Left lung (tissue), 4 donors: ENCODE measurements at regions not wholly inside any gene's neighbourhood (a gene's known extent, or its start where the extent isn't known, plus 50 kb on each side); places are given as distances from the start of the nearest gene placed in this dataset.

ENCODE experiments used
- ATAC-seq: fragments of 200-7000 bp; cut with Tn5 transposase; one replicate; pipeline ENCODE4 v1.9.1; 2020; ENCODE audit warnings: moderate library complexity
- DNase-seq, 4 donors: peaks; one replicate each; pipeline ENCODE4 v3.0.0-alpha.2; 2013 to 2020
- H3K27ac ChIP-seq, 2 donors: fragments of 200-600 bp; sonication (generic) in 1 of 2; one replicate each; pipeline versions ENCODE4 v1.5.0 to v1.8.0; 2020 to 2021
- H3K27me3 ChIP-seq, 2 donors: fragments of 200-600 bp; sonication (generic) in 1 of 2; one replicate each; pipeline versions ENCODE4 v1.5.0 to v1.8.0; 2020 to 2021
- H3K36me3 ChIP-seq, 2 donors: fragments of 200-600 bp; sonication (generic) in 1 of 2; one replicate each; pipeline versions ENCODE4 v1.5.0 to v1.8.0; 2020 to 2021
- H3K4me1 ChIP-seq, 2 donors: fragments of 200-600 bp; one replicate each; pipeline ENCODE4 v1.8.0; 2021
- H3K4me3 ChIP-seq, 2 donors: fragments of 200-600 bp; sonication (generic) in 1 of 2; one replicate each; pipeline versions ENCODE4 v1.5.0 to v1.8.0; 2020 to 2021; ENCODE audit warnings: mild to moderate bottlenecking in 1 of 2
- H3K9me3 ChIP-seq, 2 donors: fragments of 200-600 bp; sonication (generic) in 1 of 2; one replicate each; pipeline versions ENCODE4 v1.5.0 to v1.8.0; 2020 to 2021
- CTCF ChIP-seq, 2 donors: fragments of 200-600 bp; sonication (generic) in 1 of 2; IDR thresholded peaks; one replicate each; pipeline versions ENCODE4 v1.5.0 to v1.8.0; 2021; ENCODE audit warnings: antibody characterized with exemption in 2 of 2
- intact Hi-C, 2 donors: fragments of 100-400 bp; cut with DNase I; formaldehyde crosslinking; loops; one replicate each; pipeline versions ENCODE4 v1.11.2 to v1.14.2; 2022
- donor health status: DM: no; HTN: yes; CAD: no.
- donor health status: DM: no; HTN: no; CAD: no.

DNA sequence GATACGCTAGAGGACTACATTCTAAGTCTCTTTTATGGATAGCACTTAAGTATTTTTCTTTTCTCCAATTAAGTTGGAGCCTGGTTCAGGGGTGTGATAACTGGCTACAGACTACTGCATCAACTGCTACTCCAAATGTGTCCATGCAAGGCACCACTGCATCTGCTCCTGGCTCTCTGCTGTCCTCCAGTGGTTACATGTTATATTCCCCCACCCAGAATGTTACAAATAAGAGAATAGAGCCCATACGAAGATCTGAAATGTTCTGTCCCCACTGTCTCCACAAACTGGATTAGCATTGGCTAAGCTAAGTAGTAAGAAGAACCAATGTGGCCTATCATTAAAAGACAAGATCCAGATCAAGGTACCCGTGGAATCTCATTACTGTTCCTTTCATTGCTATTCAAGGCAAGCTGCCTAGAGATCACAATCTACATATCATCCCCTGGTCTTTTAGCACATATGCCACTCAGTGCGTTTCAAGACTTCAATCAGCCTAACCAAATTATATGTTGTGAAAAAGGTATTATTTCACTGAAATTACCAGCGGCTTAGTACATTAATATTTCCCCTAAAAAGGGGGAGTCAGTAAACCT, 308.3 kb upstream of the SLC8A1 start:
- ATAC-seq (peak; percentile 89), DNase-seq (no peak)
- peak; percentile 28 to 47 for TF ChIP-seq CTCF (IDR thresholded peaks at IDR 0.05)
- Histone ChIP-seq H3K36me3 (no peaks in the 10 kb centered on the region), H3K9me3 (no peaks in the 10 kb centered on the region), H3K27ac (no peak overlapping the region), H3K27me3 (no peaks in the 10 kb centered on the region), H3K4me1 (peaks cover 0 to 2% of the 10 kb centered on the region in 2 donors), H3K4me3 (no peak overlapping the region)
- intact Hi-C loops: no loop called here

- DNase-seq: no peak
- ATAC-seq: no peak
- intact Hi-C loops: no loop called here
Measured at GRCh38 chr2:40773291-40773690, 321.4 kb upstream of the SLC8A1 start.

DNA sequence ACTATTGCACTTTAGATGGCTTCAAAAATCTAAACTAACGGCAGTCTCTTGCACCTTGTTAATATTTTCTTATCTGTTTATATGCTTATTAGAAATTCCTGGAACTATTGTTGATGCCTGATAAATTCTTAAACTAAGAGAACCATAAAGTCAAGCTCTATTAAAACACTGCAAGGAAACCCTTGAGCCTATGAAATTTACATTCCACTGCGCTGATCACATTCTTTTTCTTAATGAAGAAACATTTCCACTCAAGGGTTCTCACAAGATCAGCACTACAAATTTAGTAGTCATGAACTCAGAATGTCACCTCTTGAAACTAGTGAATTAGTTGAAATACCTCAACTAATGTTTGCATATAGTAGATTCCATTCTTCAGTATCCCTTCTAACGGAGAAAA, 331.8 kb upstream of the SLC8A1 start:
- Histone ChIP-seq H3K4me1 (no peaks in the 10 kb centered on the region), H3K9me3 (no peaks in the 10 kb centered on the region), H3K36me3 (no peaks in the 10 kb centered on the region), H3K4me3 (no peak overlapping the region), H3K27ac (no peak overlapping the region), H3K27me3 (no peaks in the 10 kb centered on the region)
- ATAC-seq: peak; percentile 91
- TF ChIP-seq CTCF (IDR thresholded peaks at IDR 0.05): no peak
- no peak for DNase-seq
- intact Hi-C loops: no loop called here

More at GRCh38 chr2:40773291-40773690, 321.4 kb upstream of the SLC8A1 start:
- Histone ChIP-seq H3K4me3 (no peak overlapping the region), H3K4me1 (no peaks in the 10 kb centered on the region), H3K27me3 (no peaks in the 10 kb centered on the region), H3K27ac (no peak overlapping the region), H3K9me3 (no peaks in the 10 kb centered on the region), H3K36me3 (no peaks in the 10 kb centered on the region)
- TF ChIP-seq CTCF (IDR thresholded peaks at IDR 0.05): no peak

DNA sequence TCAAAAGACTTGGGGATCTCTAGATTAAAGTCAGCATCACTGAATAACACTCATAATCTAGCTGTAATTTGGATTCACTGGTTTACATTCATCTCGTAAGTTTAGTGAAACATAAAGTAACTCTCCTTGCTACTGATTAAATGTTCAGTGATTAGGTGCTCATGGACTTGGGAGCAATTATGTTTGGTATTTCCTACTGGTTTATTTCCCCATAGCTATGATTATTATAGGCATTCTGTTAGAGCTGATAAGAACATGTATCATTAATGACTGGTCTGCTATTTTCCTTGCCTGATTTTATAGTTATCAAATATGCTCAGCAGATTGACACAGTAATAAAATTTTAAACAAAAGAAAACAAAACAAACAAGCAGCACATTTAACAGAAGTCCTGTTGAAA, 334.7 kb upstream of the SLC8A1 start:
- intact Hi-C loops: no loop called here
- no peak overlapping the region for H3K4me3 ChIP-seq
- ATAC-seq (no peak), DNase-seq (no peak)
- no peak for TF ChIP-seq CTCF (IDR thresholded peaks at IDR 0.05)
- no peaks in the 10 kb centered on the region for H3K36me3 ChIP-seq
- H3K9me3 ChIP-seq: no peaks in the 10 kb centered on the region
- H3K4me1 ChIP-seq: no peaks in the 10 kb centered on the region
- H3K27me3 ChIP-seq: no peaks in the 10 kb centered on the region
- H3K27ac ChIP-seq: no peak overlapping the region

DNA sequence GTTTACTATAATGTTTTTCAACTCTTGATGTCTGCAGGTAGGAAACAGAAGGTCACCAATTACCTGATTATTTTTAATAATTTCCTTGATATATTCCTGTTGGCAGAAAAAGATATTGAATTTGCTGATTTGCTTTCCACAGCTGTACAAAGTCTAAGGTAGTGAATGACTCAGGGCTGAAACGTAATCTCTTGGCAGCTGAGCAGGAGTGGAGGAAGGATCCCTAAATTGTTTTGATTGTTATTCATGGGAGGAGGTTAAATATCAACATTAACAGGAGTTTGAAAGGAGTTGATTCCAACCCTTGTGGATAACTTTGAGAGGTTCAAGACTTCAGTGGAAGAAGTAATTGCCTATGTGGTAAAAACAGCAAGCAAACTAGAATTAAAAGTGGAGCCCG, 345.2 kb upstream of the SLC8A1 start:
- TF ChIP-seq CTCF (IDR thresholded peaks at IDR 0.05): no peak

More for the DNA sequence above, 345.2 kb upstream of the SLC8A1 start:
- Histone ChIP-seq H3K9me3 (no peaks in the 10 kb centered on the region), H3K27me3 (no peaks in the 10 kb centered on the region), H3K4me3 (no peak overlapping the region), H3K4me1 (no peaks in the 10 kb centered on the region), H3K27ac (no peak overlapping the region), H3K36me3 (no peaks in the 10 kb centered on the region)
- ATAC-seq (peak; percentile 19), DNase-seq (no peak)
- intact Hi-C loops: loop anchor here in 1 of 2 donors (10.0 kb wide), 1 partner anchor 138 kb away; no protein-coding TSS in a partner anchor
